GM08714 (cell line): ENCODE measurements at regions not wholly inside any gene's neighbourhood (a gene's known extent, or its start where the extent isn't known, plus 50 kb on each side); places are given as distances from the start of the nearest gene placed in this dataset.

Experiments
- H3K4me3 ChIP-seq: fragments of 200-500 bp; sonication (Bioruptor generic); 2 replicates; pipeline ENCODE4 v1.5.1; 2014; ENCODE audit warnings: mild to moderate bottlenecking, low read length, inconsistent platforms
- ZNF274 ChIP-seq: IDR thresholded peaks from 2 replicates; pipeline ENCODE4 v1.6.1; 2012; ENCODE audit warnings: mild to moderate bottlenecking, low read depth, low read length

- TF ChIP-seq ZNF274: no peak
Observed at GRCh38 chr7:3187444-3188040, 113.5 kb upstream of the SDK1 start.

GRCh38 chr7:3188946-3189345, 112.1 kb upstream of the SDK1 start:
- no peak for TF ChIP-seq ZNF274
- no peak overlapping the region for H3K4me3 ChIP-seq

More at GRCh38 chr7:3187444-3188040, 113.5 kb upstream of the SDK1 start:
- H3K4me3 ChIP-seq: no peak overlapping the region

- TF ChIP-seq ZNF274: no peak
- H3K4me3 ChIP-seq: no peak overlapping the region
Observed at GRCh38 chr7:3191548-3191947, 109.5 kb upstream of the SDK1 start.

- no peak for TF ChIP-seq ZNF274
- no peak overlapping the region for H3K4me3 ChIP-seq
Observed at GRCh38 chr7:3192669-3193068, 108.4 kb upstream of the SDK1 start.

- H3K4me3 ChIP-seq: no peak overlapping the region
- no peak for TF ChIP-seq ZNF274
Observed at GRCh38 chr7:3193379-3194120, 107.5 kb upstream of the SDK1 start.

GRCh38 chr7:3194501-3195141, 106.4 kb upstream of the SDK1 start:
- TF ChIP-seq ZNF274: no peak
- H3K4me3 ChIP-seq: no peak overlapping the region

GRCh38 chr7:3195160-3195559, 105.9 kb upstream of the SDK1 start:
- no peak overlapping the region for H3K4me3 ChIP-seq
- no peak for TF ChIP-seq ZNF274

- no peak overlapping the region for H3K4me3 ChIP-seq
Observed at GRCh38 chr7:3196629-3197400, 104.2 kb upstream of the SDK1 start.

GRCh38 chr7:3197567-3198213, 103.4 kb upstream of the SDK1 start:
- TF ChIP-seq ZNF274: no peak
- H3K4me3 ChIP-seq: no peak overlapping the region

More at GRCh38 chr7:3196629-3197400, 104.2 kb upstream of the SDK1 start:
- TF ChIP-seq ZNF274: no peak

- no peak overlapping the region for H3K4me3 ChIP-seq
- no peak for TF ChIP-seq ZNF274
Observed at GRCh38 chr7:3198316-3198715, 102.7 kb upstream of the SDK1 start.

GRCh38 chr7:3200504-3200903, 100.5 kb upstream of the SDK1 start:
- no peak for TF ChIP-seq ZNF274
- H3K4me3 ChIP-seq: no peak overlapping the region

GRCh38 chr7:3201306-3201705, 99.7 kb upstream of the SDK1 start:
- H3K4me3 ChIP-seq: no peak overlapping the region
- no peak for TF ChIP-seq ZNF274

- no peak overlapping the region for H3K4me3 ChIP-seq
- TF ChIP-seq ZNF274: no peak
Observed at GRCh38 chr7:3201937-3202710, 98.9 kb upstream of the SDK1 start.
